IPS-18a (cell line): ENCODE measurements at regions not wholly inside any gene's neighbourhood (a gene's known extent, or its start where the extent isn't known, plus 50 kb on each side); places are given as distances from the start of the nearest gene placed in this dataset.

Source experiments
- H3K27ac ChIP-seq: one replicate; pipeline ENCODE4 v1.5.1; 2013; ENCODE audit warnings: low read length
- H3K27me3 ChIP-seq: one replicate; pipeline ENCODE4 v1.6.1; 2013; ENCODE audit warnings: mild to moderate bottlenecking, low read length; ENCODE audit not compliant: control insufficient read depth, insufficient read depth
- H3K36me3 ChIP-seq: one replicate; pipeline ENCODE4 v1.6.1; 2013; ENCODE audit warnings: low read depth, low read length; ENCODE audit not compliant: control insufficient read depth
- H3K4me1 ChIP-seq: one replicate; pipeline ENCODE4 v1.6.1; 2013; ENCODE audit warnings: low read depth, low read length; ENCODE audit not compliant: control insufficient read depth
- H3K4me3 ChIP-seq: one replicate; pipeline ENCODE4 v1.5.1; 2013; ENCODE audit warnings: low read length
- H3K9ac ChIP-seq: one replicate; pipeline ENCODE4 v1.6.1; 2013; ENCODE audit warnings: mild to moderate bottlenecking, low read length, moderate library complexity
- H3K9me3 ChIP-seq: one replicate; pipeline ENCODE4 v1.6.1; 2013; ENCODE audit warnings: low read depth, low read length; ENCODE audit not compliant: control insufficient read depth

- no peaks in the 10 kb centered on the region for H3K27me3 ChIP-seq
- no peak overlapping the region for H3K4me3 ChIP-seq
- no peaks in the 10 kb centered on the region for H3K36me3 ChIP-seq
- H3K4me1 ChIP-seq, result no peaks in the 10 kb centered on the region
- H3K27ac ChIP-seq, result no peak overlapping the region
- H3K9ac ChIP-seq, result no peak overlapping the region
- H3K9me3 ChIP-seq, result no peaks in the 10 kb centered on the region
These were observed 114.7 kb upstream of the TPM1 start for GRCh38 chr15:62927836-62928235.

GRCh38 chr15:62928242-62928999, 114.1 kb upstream of the TPM1 start:
- H3K27me3 ChIP-seq, result no peaks in the 10 kb centered on the region
- H3K9ac ChIP-seq, result no peak overlapping the region
- H3K27ac ChIP-seq, result no peak overlapping the region
- no peaks in the 10 kb centered on the region for H3K4me1 ChIP-seq
- no peak overlapping the region for H3K4me3 ChIP-seq
- no peaks in the 10 kb centered on the region for H3K9me3 ChIP-seq
- H3K36me3 ChIP-seq, result no peaks in the 10 kb centered on the region

GRCh38 chr15:62929000-62929357, 113.6 kb upstream of the TPM1 start:
- Histone ChIP-seq H3K36me3 (no peaks in the 10 kb centered on the region), H3K9ac (no peak overlapping the region), H3K9me3 (no peaks in the 10 kb centered on the region), H3K4me3 (no peak overlapping the region), H3K27me3 (no peaks in the 10 kb centered on the region), H3K4me1 (no peaks in the 10 kb centered on the region), H3K27ac (no peak overlapping the region)

- H3K27ac ChIP-seq, result no peak overlapping the region
- no peaks in the 10 kb centered on the region for H3K9me3 ChIP-seq
- H3K4me1 ChIP-seq, result no peaks in the 10 kb centered on the region
- no peak overlapping the region for H3K9ac ChIP-seq
- H3K36me3 ChIP-seq, result no peaks in the 10 kb centered on the region
- no peaks in the 10 kb centered on the region for H3K27me3 ChIP-seq
- H3K4me3 ChIP-seq, result no peak overlapping the region
These were observed 110.9 kb upstream of the TPM1 start for GRCh38 chr15:62931650-62932049.

- no peak overlapping the region for H3K9ac ChIP-seq
- H3K27ac ChIP-seq, result no peak overlapping the region
- H3K36me3 ChIP-seq, result no peaks in the 10 kb centered on the region
- H3K27me3 ChIP-seq, result no peaks in the 10 kb centered on the region
- H3K4me3 ChIP-seq, result no peak overlapping the region
- H3K4me1 ChIP-seq, result no peaks in the 10 kb centered on the region
- no peaks in the 10 kb centered on the region for H3K9me3 ChIP-seq
These were observed 110.1 kb upstream of the TPM1 start for GRCh38 chr15:62932436-62932835.

- Histone ChIP-seq H3K4me1 (no peaks in the 10 kb centered on the region), H3K9ac (no peak overlapping the region), H3K27ac (no peak overlapping the region), H3K4me3 (no peak overlapping the region), H3K27me3 (no peaks in the 10 kb centered on the region), H3K36me3 (no peaks in the 10 kb centered on the region), H3K9me3 (no peaks in the 10 kb centered on the region)
These were observed 109.2 kb upstream of the TPM1 start for GRCh38 chr15:62933386-62933785.

GRCh38 chr15:62934236-62934971, 108.1 kb upstream of the TPM1 start:
- Histone ChIP-seq H3K9me3 (no peaks in the 10 kb centered on the region), H3K27ac (no peak overlapping the region), H3K4me1 (no peaks in the 10 kb centered on the region)

GRCh38 chr15:62935300-62936081, 107.1 kb upstream of the TPM1 start:
- H3K9ac ChIP-seq, result no peak overlapping the region

More at GRCh38 chr15:62934236-62934971, 108.1 kb upstream of the TPM1 start:
- H3K36me3 ChIP-seq, result no peaks in the 10 kb centered on the region
- H3K9ac ChIP-seq, result no peak overlapping the region
- H3K4me3 ChIP-seq, result no peak overlapping the region
- no peaks in the 10 kb centered on the region for H3K27me3 ChIP-seq

GRCh38 chr15:62938825-62939224, 103.7 kb upstream of the TPM1 start:
- H3K27me3 ChIP-seq, result no peaks in the 10 kb centered on the region
- H3K4me3 ChIP-seq, result no peak overlapping the region
- no peaks in the 10 kb centered on the region for H3K4me1 ChIP-seq
- H3K9me3 ChIP-seq, result no peaks in the 10 kb centered on the region
- H3K27ac ChIP-seq, result no peak overlapping the region
- no peak overlapping the region for H3K9ac ChIP-seq
- no peaks in the 10 kb centered on the region for H3K36me3 ChIP-seq

More at GRCh38 chr15:62935300-62936081, 107.1 kb upstream of the TPM1 start:
- Histone ChIP-seq H3K36me3 (no peaks in the 10 kb centered on the region), H3K27me3 (no peaks in the 10 kb centered on the region), H3K4me1 (no peaks in the 10 kb centered on the region), H3K9me3 (no peaks in the 10 kb centered on the region), H3K27ac (no peak overlapping the region), H3K4me3 (no peak overlapping the region)

- no peaks in the 10 kb centered on the region for H3K36me3 ChIP-seq
- no peak overlapping the region for H3K9ac ChIP-seq
- H3K27me3 ChIP-seq, result no peaks in the 10 kb centered on the region
- no peak overlapping the region for H3K4me3 ChIP-seq
- no peaks in the 10 kb centered on the region for H3K4me1 ChIP-seq
- no peaks in the 10 kb centered on the region for H3K9me3 ChIP-seq
- H3K27ac ChIP-seq, result no peak overlapping the region
These were observed 102.3 kb upstream of the TPM1 start for GRCh38 chr15:62940093-62940754.

GRCh38 chr15:62940755-62941361, 101.7 kb upstream of the TPM1 start:
- Histone ChIP-seq H3K9me3 (no peaks in the 10 kb centered on the region), H3K36me3 (no peaks in the 10 kb centered on the region), H3K9ac (no peak overlapping the region), H3K27ac (no peak overlapping the region), H3K27me3 (no peaks in the 10 kb centered on the region), H3K4me1 (no peaks in the 10 kb centered on the region), H3K4me3 (no peak overlapping the region)
